Breast epithelium (tissue), 4 donors: ENCODE measurements at regions not wholly inside any gene's neighbourhood (a gene's known extent, or its start where the extent isn't known, plus 50 kb on each side); places are given as distances from the start of the nearest gene placed in this dataset.

Source experiments
- DNase-seq, 2 donors: peaks; one replicate each; pipeline ENCODE4 v3.0.0-alpha.2; 2019; ENCODE audit warnings: low spot score in 2 of 2
- H3K27ac ChIP-seq, 2 donors: fragments of 200-600 bp; sonication (generic) in 1 of 2; one replicate each; pipeline ENCODE4 v1.5.1; 2016 to 2019; ENCODE audit warnings: mild to moderate bottlenecking in 1 of 2
- H3K27me3 ChIP-seq, 2 donors: fragments of 200-600 bp; sonication (generic) in 1 of 2; one replicate each; pipeline versions ENCODE4 v1.5.1 to v1.6.0; 2017 to 2019; ENCODE audit warnings: control low read depth in 1 of 2, mild to moderate bottlenecking in 1 of 2
- H3K36me3 ChIP-seq: fragments of 200-600 bp; one replicate; pipeline ENCODE4 v1.5.1; 2019
- H3K4me1 ChIP-seq, 2 donors: fragments of 200-600 bp; sonication (generic); one replicate each; pipeline ENCODE4 v1.5.1; 2016 to 2019; ENCODE audit warnings: control low read depth in 1 of 2
- H3K4me3 ChIP-seq, 3 donors: fragments of 200-600 bp; sonication (generic); 1 replicate in 2 of 3; 2 replicates in 1 of 3; pipeline ENCODE4 v1.5.1; 2016 to 2019; ENCODE audit warnings: mild to moderate bottlenecking in 3 of 3, moderate library complexity in 2 of 3
- H3K9me3 ChIP-seq, 2 donors: fragments of 200-600 bp; sonication (generic) in 1 of 2; one replicate each; pipeline ENCODE4 v1.5.1; 2016 to 2019; ENCODE audit warnings: control low read depth in 1 of 2
- CTCF ChIP-seq, 3 donors: fragments of 450-650 bp; IDR thresholded peaks; one replicate each; pipeline ENCODE4 v1.5.1; 2016 to 2017; ENCODE audit warnings: antibody characterized with exemption in 3 of 3, mild to moderate bottlenecking in 3 of 3, moderate library complexity in 3 of 3
- POLR2A ChIP-seq: fragments of 450-650 bp; IDR thresholded peaks from one replicate; pipeline ENCODE4 v1.6.1; 2016; ENCODE audit warnings: antibody characterized with exemption, mild to moderate bottlenecking, moderate library complexity
- POLR2AphosphoS5 ChIP-seq, 3 donors: sonication (generic); formaldehyde crosslinking; IDR thresholded peaks; one replicate each; pipeline ENCODE4 v1.6.1; 2017; ENCODE audit warnings: antibody characterized with exemption in 3 of 3
- intact Hi-C: fragments of 100-400 bp; cut with DNase I; formaldehyde crosslinking; loops from one replicate; pipeline ENCODE4 v1.15.1; 2023; ENCODE audit warnings: low total_unique reads

- H3K27ac ChIP-seq: no peak overlapping the region
- no peaks in the 10 kb centered on the region for H3K4me1 ChIP-seq
- TF ChIP-seq POLR2AphosphoS5 (IDR thresholded peaks at IDR 0.05) (no peak), POLR2A (no peak), CTCF (IDR thresholded peaks at IDR 0.05) (no peak)
- H3K36me3 ChIP-seq: no peaks in the 10 kb centered on the region
- H3K27me3 ChIP-seq: no peaks in the 10 kb centered on the region
- H3K9me3 ChIP-seq: no peaks in the 10 kb centered on the region
- intact Hi-C loops: loop anchor here (5.0 kb wide), 1 partner anchor 757 kb away; no protein-coding TSS in a partner anchor
- no peak overlapping the region for H3K4me3 ChIP-seq
- DNase-seq: no peak
Measured at GRCh38 chr4:111945014-111945413, 200.2 kb upstream of the FAM241A start.

- no peak overlapping the region for H3K27ac ChIP-seq
- no peak overlapping the region for H3K4me3 ChIP-seq
- TF ChIP-seq POLR2AphosphoS5 (IDR thresholded peaks at IDR 0.05) (no peak), CTCF (IDR thresholded peaks at IDR 0.05) (no peak), POLR2A (no peak)
- DNase-seq: no peak
- H3K36me3 ChIP-seq: no peaks in the 10 kb centered on the region
- H3K27me3 ChIP-seq: no peaks in the 10 kb centered on the region
- no peaks in the 10 kb centered on the region for H3K9me3 ChIP-seq
- intact Hi-C loops: loop anchor here (5.0 kb wide), 1 partner anchor 756 kb away; no protein-coding TSS in a partner anchor
- H3K4me1 ChIP-seq: no peaks in the 10 kb centered on the region
Measured at GRCh38 chr4:111946800-111947199, 198.5 kb upstream of the FAM241A start.

GRCh38 chr4:111952688-111953087 lies 192.6 kb upstream of the FAM241A start:
- H3K36me3 ChIP-seq: no peaks in the 10 kb centered on the region
- TF ChIP-seq POLR2AphosphoS5 (IDR thresholded peaks at IDR 0.05): no peak
- no peak for TF ChIP-seq POLR2A
- no peak for TF ChIP-seq CTCF (IDR thresholded peaks at IDR 0.05)

GRCh38 chr4:111954550-111954949 lies 190.7 kb upstream of the FAM241A start:
- H3K4me3 ChIP-seq: no peak overlapping the region
- H3K27me3 ChIP-seq: no peaks in the 10 kb centered on the region
- intact Hi-C loops: no loop called here
- H3K4me1 ChIP-seq: no peaks in the 10 kb centered on the region
- H3K27ac ChIP-seq: no peak overlapping the region
- no peak for TF ChIP-seq POLR2A
- no peak for TF ChIP-seq POLR2AphosphoS5 (IDR thresholded peaks at IDR 0.05)
- TF ChIP-seq CTCF (IDR thresholded peaks at IDR 0.05): no peak
- DNase-seq: no peak
- no peaks in the 10 kb centered on the region for H3K36me3 ChIP-seq
- H3K9me3 ChIP-seq: no peaks in the 10 kb centered on the region

More at GRCh38 chr4:111952688-111953087, 192.6 kb upstream of the FAM241A start:
- intact Hi-C loops: no loop called here
- Histone ChIP-seq H3K27ac (no peak overlapping the region), H3K4me1 (no peaks in the 10 kb centered on the region), H3K27me3 (no peaks in the 10 kb centered on the region), H3K4me3 (no peak overlapping the region), H3K9me3 (no peaks in the 10 kb centered on the region)
- no peak for DNase-seq

GRCh38 chr4:111955001-111955400 lies 190.3 kb upstream of the FAM241A start:
- TF ChIP-seq POLR2AphosphoS5 (IDR thresholded peaks at IDR 0.05): no peak
- intact Hi-C loops: no loop called here
- DNase-seq: no peak
- Histone ChIP-seq H3K9me3 (no peaks in the 10 kb centered on the region), H3K4me3 (no peak overlapping the region), H3K4me1 (no peaks in the 10 kb centered on the region), H3K36me3 (no peaks in the 10 kb centered on the region), H3K27me3 (no peaks in the 10 kb centered on the region), H3K27ac (no peak overlapping the region)

- intact Hi-C loops: no loop called here
- Histone ChIP-seq H3K27me3 (no peaks in the 10 kb centered on the region), H3K27ac (no peak overlapping the region), H3K36me3 (no peaks in the 10 kb centered on the region), H3K4me3 (no peak overlapping the region), H3K9me3 (no peaks in the 10 kb centered on the region), H3K4me1 (no peaks in the 10 kb centered on the region)
- no peak for TF ChIP-seq CTCF (IDR thresholded peaks at IDR 0.05)
- no peak for TF ChIP-seq POLR2AphosphoS5 (IDR thresholded peaks at IDR 0.05)
- no peak for TF ChIP-seq POLR2A
- DNase-seq: no peak
Measured at GRCh38 chr4:111957116-111957515, 188.1 kb upstream of the FAM241A start.
